HepG2 (cell line): ENCODE measurements at regions not wholly inside any gene's neighbourhood (a gene's known extent, or its start where the extent isn't known, plus 50 kb on each side); places are given as distances from the start of the nearest gene placed in this dataset.

Source experiments
- ATAC-seq: fragments of 200-7000 bp; cut with Tn5 transposase; 3 replicates; pipeline ENCODE4 v1.9.1; 2020; ENCODE audit warnings: mild to moderate bottlenecking, moderate library complexity
- BruUV-seq: library from RNA; stranded (reverse); fragments of 400-500 nt; replicated peaks from 2 replicates; lab custom pipeline; 2021; lab: Mats Ljungman, UMichigan
- CTCF ChIA-PET: fragments of 300-600 bp; formaldehyde crosslinking; extraction: SDS; loops from one replicate; lab custom pipeline; 2021; ENCODE audit warnings: low total read pairs, inconsistent platforms, low intra/inter-chr PET ratio; lab: Yijun Ruan, JAX
- POLR2A ChIA-PET: fragments of 350-600 bp; sonication (Branson Sonifier 250); formaldehyde crosslinking; loops from one replicate; lab custom pipeline; 2020; ENCODE audit warnings: antibody characterized with exemption, inconsistent platforms; lab: Yijun Ruan, JAX
- DNase-seq: peaks from one replicate; pipeline ENCODE4 v3.0.0-alpha.2; 2015; ENCODE audit warnings: low spot score
- FAIRE-seq: peaks from 3 replicates; lab custom pipeline; 2011; peaks lifted over from hg19 to GRCh38; lab: Jason Lieb, UNC
- H2AFZ ChIP-seq: one replicate; pipeline ENCODE4 v1.6.1; 2011; ENCODE audit warnings: low read length, inconsistent platforms
- H3K27ac ChIP-seq: fragments of 300-600 bp; 3 replicates; pipeline ENCODE4 v1.8.0; 2011; ENCODE audit warnings: mixed run types, mild to moderate bottlenecking, mixed read lengths, low read length, inconsistent platforms; ENCODE audit not compliant: insufficient read depth; ENCODE audit errors: extremely low read length
- H3K27me3 ChIP-seq, 2 experiments: fragments of 200-600 bp in 1 of 2; 2 replicates in 1 of 2; 3 replicates in 1 of 2; pipeline versions ENCODE4 v1.6.0 to v1.8.0; 2011; ENCODE audit warnings: low read length in 2 of 2, mild to moderate bottlenecking in 2 of 2, moderate library complexity in 2 of 2, inconsistent platforms in 1 of 2; ENCODE audit not compliant: insufficient read depth in 2 of 2, control insufficient read depth in 1 of 2
- H3K36me3 ChIP-seq, 2 experiments: fragments of 200-600 bp in 1 of 2; replicated peaks in 1 of 2; 2 replicates in 1 of 2; 3 replicates in 1 of 2; pipeline versions ENCODE4 v1.5.1 to v1.8.0; 2011; ENCODE audit warnings: low read length in 2 of 2, inconsistent platforms in 1 of 2; ENCODE audit not compliant: insufficient read depth in 2 of 2, control insufficient read depth in 1 of 2
- H3K4me1 ChIP-seq: 2 replicates; pipeline ENCODE4 v1.5.1; 2012; ENCODE audit warnings: low read length, inconsistent platforms; ENCODE audit not compliant: insufficient read depth
- H3K4me2 ChIP-seq: 2 replicates; pipeline ENCODE4 v1.6.0; 2011; ENCODE audit warnings: low read depth, low read length, inconsistent platforms
- H3K4me3 ChIP-seq, 3 experiments: fragments of 200-600 bp in 1 of 3; sonication (generic), shearing (Covaris generic) in 1 of 3; replicated peaks in 1 of 3; 2 replicates each; pipeline ENCODE4 v1.5.1; 2011 to 2016; ENCODE audit warnings: low read length in 3 of 3, inconsistent platforms in 2 of 3, low read depth in 2 of 3, mild to moderate bottlenecking in 2 of 3, control low read depth in 1 of 3, mixed read lengths in 1 of 3; ENCODE audit not compliant: insufficient read depth in 1 of 3
- H3K79me2 ChIP-seq: one replicate; pipeline ENCODE4 v1.6.1; 2011; ENCODE audit warnings: low read length, inconsistent platforms; ENCODE audit not compliant: insufficient read depth
- H3K9ac ChIP-seq: 2 replicates; pipeline ENCODE4 v1.6.0; 2011; ENCODE audit warnings: mild to moderate bottlenecking, low read depth, low read length, inconsistent platforms; ENCODE audit not compliant: insufficient read depth
- H3K9me3 ChIP-seq: 2 replicates; pipeline ENCODE4 v1.5.1; 2012; ENCODE audit warnings: mild to moderate bottlenecking, low read length
- H4K20me1 ChIP-seq: 2 replicates; pipeline ENCODE4 v1.6.0; 2011; ENCODE audit warnings: inconsistent platforms, mild to moderate bottlenecking, low read length, moderate library complexity; ENCODE audit not compliant: insufficient read depth
- ATM ChIP-seq: fragments of 450-650 bp; IDR thresholded peaks from 2 replicates; pipeline ENCODE4 v1.7.1; 2017; ENCODE audit warnings: mild to moderate bottlenecking, borderline replicate concordance
- HOXA5 ChIP-seq: sonication (generic); formaldehyde crosslinking; IDR thresholded peaks from 2 replicates; pipeline ENCODE4 v1.4.0; 2020; ENCODE audit warnings: missing genetic modification reagents
- MAFG ChIP-seq: sonication (generic); formaldehyde crosslinking; IDR thresholded peaks from 2 replicates; pipeline ENCODE4 v1.5.1; 2020; ENCODE audit warnings: mild to moderate bottlenecking, missing genetic modification reagents
- MTF2 ChIP-seq: sonication (generic); formaldehyde crosslinking; IDR thresholded peaks from 2 replicates; pipeline ENCODE4 v1.5.0; 2020; ENCODE audit warnings: missing genetic modification reagents, borderline replicate concordance
- MYNN ChIP-seq: sonication (generic); formaldehyde crosslinking; IDR thresholded peaks from 2 replicates; pipeline ENCODE4 v1.4.0; 2020; ENCODE audit warnings: mild to moderate bottlenecking, low read depth, missing genetic modification reagents
- SMARCC2 ChIP-seq: fragments of 450-650 bp; IDR thresholded peaks from 2 replicates; pipeline ENCODE4 v1.6.1; 2017; ENCODE audit warnings: antibody characterized with exemption, mild to moderate bottlenecking
- TAF15 ChIP-seq: fragments of 200-400 bp; formaldehyde crosslinking; IDR thresholded peaks from one replicate; pipeline ENCODE4 v1.6.1; 2018; ENCODE audit warnings: mild to moderate bottlenecking, low read depth, low read length; ENCODE audit not compliant: poor library complexity, severe bottlenecking
- TMF1 ChIP-seq: sonication (generic); formaldehyde crosslinking; IDR thresholded peaks from 2 replicates; pipeline ENCODE4 v1.8.1; 2022; ENCODE audit warnings: low read depth, missing genetic modification reagents
- TOE1 ChIP-seq: sonication (generic); formaldehyde crosslinking; IDR thresholded peaks from 2 replicates; pipeline ENCODE4 v1.4.0; 2020; ENCODE audit warnings: mild to moderate bottlenecking, missing genetic modification reagents
- ZC3H4 ChIP-seq: sonication (generic); formaldehyde crosslinking; IDR thresholded peaks from 2 replicates; pipeline ENCODE4 v1.4.0; 2020; ENCODE audit warnings: missing genetic modification reagents, borderline replicate concordance
- ZNF44 ChIP-seq: sonication (generic); formaldehyde crosslinking; IDR thresholded peaks from 2 replicates; pipeline ENCODE4 v1.5.1; 2020; ENCODE audit warnings: mild to moderate bottlenecking, missing genetic modification reagents
- ZNF557 ChIP-seq: sonication (generic); formaldehyde crosslinking; IDR thresholded peaks from 2 replicates; pipeline ENCODE4 v1.4.0; 2020; ENCODE audit warnings: missing genetic modification reagents
- ZNF883 ChIP-seq: sonication (generic); formaldehyde crosslinking; IDR thresholded peaks from 2 replicates; pipeline ENCODE4 v1.5.1; 2020; ENCODE audit warnings: mild to moderate bottlenecking, missing genetic modification reagents; ENCODE audit errors: not compliant biosample characterization
- ZZZ3 ChIP-seq: sonication (generic); formaldehyde crosslinking; IDR thresholded peaks from 2 replicates; pipeline ENCODE4 v1.4.0; 2020; ENCODE audit warnings: missing genetic modification reagents, mild to moderate bottlenecking, borderline replicate concordance
- WGBS: methylation state at CpG from one replicate; pipeline ENCODE4 v1.1.6; 2017; ENCODE audit warnings: low lambda C conversion rate; 5-methylcytosine and 5-hydroxymethylcytosine counted together
- in situ Hi-C: cut with HindIII; loops from 2 replicates; pipeline ENCODE4 v1.10.0; 2017; ENCODE audit warnings: low pct_unique_long_range_greater_than_20kb; ENCODE audit not compliant: extremely low pct_ligation_motif_present
- intact Hi-C: fragments of 100-400 bp; cut with micrococcal nuclease; formaldehyde crosslinking; loops from one replicate; pipeline ENCODE4 v1.10.0; 2022; ENCODE audit not compliant: unreplicated experiment
- TF ChIP-seq, protein P1 (sequence below): sonication (generic); formaldehyde crosslinking; IDR thresholded peaks from 2 replicates; pipeline ENCODE4 v1.5.0; 2020; ENCODE audit warnings: missing genetic modification reagents
- TF ChIP-seq, protein P2 (sequence below): sonication (generic); formaldehyde crosslinking; IDR thresholded peaks from 2 replicates; pipeline ENCODE4 v1.8.1; 2022; ENCODE audit warnings: mild to moderate bottlenecking, missing genetic modification reagents
- TF ChIP-seq, protein P3 (sequence below): sonication (generic); formaldehyde crosslinking; IDR thresholded peaks from 2 replicates; pipeline ENCODE4 v1.4.0; 2020; ENCODE audit warnings: missing genetic modification reagents, borderline replicate concordance

DNA sequence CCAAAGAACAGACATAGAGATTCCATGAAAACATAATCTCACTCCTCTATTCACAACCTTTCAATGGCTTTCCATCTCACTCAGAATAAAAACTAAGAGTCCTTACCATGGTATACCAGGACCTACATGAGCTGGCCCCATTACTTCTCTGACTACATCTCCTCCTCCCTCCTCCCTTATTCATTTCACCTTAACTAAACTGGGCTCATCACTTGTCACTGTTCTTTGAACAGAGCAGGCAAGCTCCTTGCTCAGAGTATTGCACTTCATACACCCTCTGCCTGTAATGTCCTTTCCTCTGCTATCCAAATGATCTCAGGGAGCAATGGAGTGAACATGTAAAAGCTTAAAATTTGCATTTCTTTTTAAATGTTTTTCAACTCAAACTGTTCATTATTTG, 142.0 kb downstream of the MRPL39 start (continued):
- TF ChIP-seq, protein P1, sequence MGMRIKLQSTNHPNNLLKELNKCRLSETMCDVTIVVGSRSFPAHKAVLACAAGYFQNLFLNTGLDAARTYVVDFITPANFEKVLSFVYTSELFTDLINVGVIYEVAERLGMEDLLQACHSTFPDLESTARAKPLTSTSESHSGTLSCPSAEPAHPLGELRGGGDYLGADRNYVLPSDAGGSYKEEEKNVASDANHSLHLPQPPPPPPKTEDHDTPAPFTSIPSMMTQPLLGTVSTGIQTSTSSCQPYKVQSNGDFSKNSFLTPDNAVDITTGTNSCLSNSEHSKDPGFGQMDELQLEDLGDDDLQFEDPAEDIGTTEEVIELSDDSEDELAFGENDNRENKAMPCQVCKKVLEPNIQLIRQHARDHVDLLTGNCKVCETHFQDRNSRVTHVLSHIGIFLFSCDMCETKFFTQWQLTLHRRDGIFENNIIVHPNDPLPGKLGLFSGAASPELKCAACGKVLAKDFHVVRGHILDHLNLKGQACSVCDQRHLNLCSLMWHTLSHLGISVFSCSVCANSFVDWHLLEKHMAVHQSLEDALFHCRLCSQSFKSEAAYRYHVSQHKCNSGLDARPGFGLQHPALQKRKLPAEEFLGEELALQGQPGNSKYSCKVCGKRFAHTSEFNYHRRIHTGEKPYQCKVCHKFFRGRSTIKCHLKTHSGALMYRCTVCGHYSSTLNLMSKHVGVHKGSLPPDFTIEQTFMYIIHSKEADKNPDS (CRISPR knock-in tag) = no peak
- no peak for TF ChIP-seq TAF15
- no peak for TF ChIP-seq MAFG (CRISPR knock-in tag)
- no peak for TF ChIP-seq ZC3H4 (CRISPR knock-in tag)
- TF ChIP-seq ZZZ3 (CRISPR knock-in tag) = no peak
- TF ChIP-seq, protein P2, sequence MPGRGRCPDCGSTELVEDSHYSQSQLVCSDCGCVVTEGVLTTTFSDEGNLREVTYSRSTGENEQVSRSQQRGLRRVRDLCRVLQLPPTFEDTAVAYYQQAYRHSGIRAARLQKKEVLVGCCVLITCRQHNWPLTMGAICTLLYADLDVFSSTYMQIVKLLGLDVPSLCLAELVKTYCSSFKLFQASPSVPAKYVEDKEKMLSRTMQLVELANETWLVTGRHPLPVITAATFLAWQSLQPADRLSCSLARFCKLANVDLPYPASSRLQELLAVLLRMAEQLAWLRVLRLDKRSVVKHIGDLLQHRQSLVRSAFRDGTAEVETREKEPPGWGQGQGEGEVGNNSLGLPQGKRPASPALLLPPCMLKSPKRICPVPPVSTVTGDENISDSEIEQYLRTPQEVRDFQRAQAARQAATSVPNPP (CRISPR knock-in tag) = no peak
- TF ChIP-seq MTF2 = no peak

DNA sequence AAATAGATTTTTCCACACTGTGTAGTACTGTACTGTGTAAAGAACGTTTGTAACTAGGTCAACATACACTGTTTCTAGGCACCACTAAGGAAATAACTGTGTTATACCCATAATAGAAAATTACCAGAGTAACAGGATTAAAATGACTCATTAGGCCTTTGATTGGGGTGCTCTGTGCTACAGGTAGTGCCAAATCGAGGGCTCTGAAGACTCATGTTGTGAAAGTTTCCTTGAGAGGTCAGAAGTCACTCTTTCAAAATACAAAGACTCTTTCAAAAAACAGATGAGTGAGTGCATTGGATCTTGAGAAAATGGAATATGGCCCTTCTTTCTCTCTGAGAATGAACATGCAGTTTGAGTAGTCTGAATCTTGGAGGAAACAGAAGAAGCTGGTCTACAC, 143.0 kb downstream of the MRPL39 start:
- Histone ChIP-seq H3K4me3 (no peak overlapping the region), H3K36me3 (no peaks in the 10 kb centered on the region), H3K79me2 (no peaks in the 10 kb centered on the region), H3K27me3 (no peaks in the 10 kb centered on the region), H3K4me1 (no peaks in the 10 kb centered on the region), H3K9me3 (peaks cover 98% of the 10 kb centered on the region), H2AFZ (no peak overlapping the region), H3K27ac (no peak overlapping the region), H3K9ac (no peak overlapping the region), H3K4me2 (no peak overlapping the region), H4K20me1 (no peaks in the 10 kb centered on the region)
- no TSS peak for BruUV-seq
- 0% methylated on average over 2 of the region's 2 CpGs for WGBS
- no peak for DNase-seq
- ChIA-PET POLR2A (no interaction called here), CTCF (no interaction called here)
- in situ Hi-C loops = no loop called here
- ATAC-seq = no peak
- intact Hi-C loops = no loop called here
- no peak for FAIRE-seq
- TF ChIP-seq ZNF44 (CRISPR knock-in tag) (no peak), SMARCC2 (no peak), ATM (no peak), TOE1 (CRISPR knock-in tag) (no peak), MYNN (no peak), HOXA5 (no peak), ZNF883 (CRISPR knock-in tag) (no peak), TMF1 (no peak), ZNF557 (CRISPR knock-in tag) (no peak)
- TF ChIP-seq, protein P3, sequence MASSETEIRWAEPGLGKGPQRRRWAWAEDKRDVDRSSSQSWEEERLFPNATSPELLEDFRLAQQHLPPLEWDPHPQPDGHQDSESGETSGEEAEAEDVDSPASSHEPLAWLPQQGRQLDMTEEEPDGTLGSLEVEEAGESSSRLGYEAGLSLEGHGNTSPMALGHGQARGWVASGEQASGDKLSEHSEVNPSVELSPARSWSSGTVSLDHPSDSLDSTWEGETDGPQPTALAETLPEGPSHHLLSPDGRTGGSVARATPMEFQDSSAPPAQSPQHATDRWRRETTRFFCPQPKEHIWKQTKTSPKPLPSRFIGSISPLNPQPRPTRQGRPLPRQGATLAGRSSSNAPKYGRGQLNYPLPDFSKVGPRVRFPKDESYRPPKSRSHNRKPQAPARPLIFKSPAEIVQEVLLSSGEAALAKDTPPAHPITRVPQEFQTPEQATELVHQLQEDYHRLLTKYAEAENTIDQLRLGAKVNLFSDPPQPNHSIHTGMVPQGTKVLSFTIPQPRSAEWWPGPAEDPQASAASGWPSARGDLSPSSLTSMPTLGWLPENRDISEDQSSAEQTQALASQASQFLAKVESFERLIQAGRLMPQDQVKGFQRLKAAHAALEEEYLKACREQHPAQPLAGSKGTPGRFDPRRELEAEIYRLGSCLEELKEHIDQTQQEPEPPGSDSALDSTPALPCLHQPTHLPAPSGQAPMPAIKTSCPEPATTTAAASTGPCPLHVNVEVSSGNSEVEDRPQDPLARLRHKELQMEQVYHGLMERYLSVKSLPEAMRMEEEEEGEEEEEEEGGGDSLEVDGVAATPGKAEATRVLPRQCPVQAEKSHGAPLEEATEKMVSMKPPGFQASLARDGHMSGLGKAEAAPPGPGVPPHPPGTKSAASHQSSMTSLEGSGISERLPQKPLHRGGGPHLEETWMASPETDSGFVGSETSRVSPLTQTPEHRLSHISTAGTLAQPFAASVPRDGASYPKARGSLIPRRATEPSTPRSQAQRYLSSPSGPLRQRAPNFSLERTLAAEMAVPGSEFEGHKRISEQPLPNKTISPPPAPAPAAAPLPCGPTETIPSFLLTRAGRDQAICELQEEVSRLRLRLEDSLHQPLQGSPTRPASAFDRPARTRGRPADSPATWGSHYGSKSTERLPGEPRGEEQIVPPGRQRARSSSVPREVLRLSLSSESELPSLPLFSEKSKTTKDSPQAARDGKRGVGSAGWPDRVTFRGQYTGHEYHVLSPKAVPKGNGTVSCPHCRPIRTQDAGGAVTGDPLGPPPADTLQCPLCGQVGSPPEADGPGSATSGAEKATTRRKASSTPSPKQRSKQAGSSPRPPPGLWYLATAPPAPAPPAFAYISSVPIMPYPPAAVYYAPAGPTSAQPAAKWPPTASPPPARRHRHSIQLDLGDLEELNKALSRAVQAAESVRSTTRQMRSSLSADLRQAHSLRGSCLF = no peak
